K562 (cell line): ENCODE measurements at regions not wholly inside any gene's neighbourhood (a gene's known extent, or its start where the extent isn't known, plus 50 kb on each side); places are given as distances from the start of the nearest gene placed in this dataset.

Source experiments
- EZH2 ChIP-seq: IDR thresholded peaks from 2 replicates; pipeline ENCODE4 v1.6.1; 2012; ENCODE audit warnings: low read depth, mild to moderate bottlenecking, inconsistent platforms, low read length, borderline replicate concordance
- FOS ChIP-seq: IDR thresholded peaks from 3 replicates; pipeline ENCODE4 v1.6.1; 2011; ENCODE audit not compliant: insufficient read length; ENCODE audit errors: extremely low read depth
- KDM1A ChIP-seq, 2 experiments: fragments of 450-650 bp; IDR thresholded peaks; 2 replicates each; pipeline ENCODE4 v1.6.1; 2016; ENCODE audit warnings: mild to moderate bottlenecking in 2 of 2
- RBBP5 ChIP-seq: fragments of 200-600 bp; sonication (generic); IDR thresholded peaks from 2 replicates; pipeline ENCODE4 v1.6.1; 2012; ENCODE audit warnings: borderline replicate concordance, mild to moderate bottlenecking, low read length, control low read depth, inconsistent platforms; ENCODE audit not compliant: insufficient read depth, poor library complexity, severe bottlenecking
- SMAD4 ChIP-seq: fragments of 250-450 bp; sonication (Bioruptor Pico); conservative IDR thresholded peaks from 2 replicates; pipeline ENCODE4 v1.8.0; 2021; ENCODE audit warnings: inconsistent platforms, mild to moderate bottlenecking, moderate library complexity
- TAF1 ChIP-seq: IDR thresholded peaks from 2 replicates; pipeline ENCODE4 v1.6.1; 2011; ENCODE audit warnings: mild to moderate bottlenecking, low read length, moderate library complexity; ENCODE audit not compliant: insufficient read depth, control insufficient read depth, severe bottlenecking; ENCODE audit errors: extremely low read depth
- ZNF311 ChIP-seq: fragments of 250-450 bp; sonication (Bioruptor Pico); IDR thresholded peaks from 2 replicates; pipeline ENCODE4 v1.4.0; 2020; ENCODE audit warnings: mild to moderate bottlenecking, moderate library complexity
- ZNF707 ChIP-seq: fragments of 250-450 bp; sonication (Bioruptor Pico); conservative IDR thresholded peaks from 2 replicates; pipeline ENCODE4 v1.8.0; 2022; ENCODE audit warnings: inconsistent platforms, mild to moderate bottlenecking, moderate library complexity
- TF ChIP-seq, protein P1 (sequence below): sonication (generic); formaldehyde crosslinking; IDR thresholded peaks from 2 replicates; pipeline ENCODE4 v1.8.0; 2022; ENCODE audit warnings: missing genetic modification reagents, mild to moderate bottlenecking, borderline replicate concordance
- TF ChIP-seq, protein P2 (sequence below): sonication (generic); formaldehyde crosslinking; IDR thresholded peaks from 2 replicates; pipeline ENCODE4 v1.8.1; 2022; ENCODE audit warnings: missing genetic modification reagents

DNA sequence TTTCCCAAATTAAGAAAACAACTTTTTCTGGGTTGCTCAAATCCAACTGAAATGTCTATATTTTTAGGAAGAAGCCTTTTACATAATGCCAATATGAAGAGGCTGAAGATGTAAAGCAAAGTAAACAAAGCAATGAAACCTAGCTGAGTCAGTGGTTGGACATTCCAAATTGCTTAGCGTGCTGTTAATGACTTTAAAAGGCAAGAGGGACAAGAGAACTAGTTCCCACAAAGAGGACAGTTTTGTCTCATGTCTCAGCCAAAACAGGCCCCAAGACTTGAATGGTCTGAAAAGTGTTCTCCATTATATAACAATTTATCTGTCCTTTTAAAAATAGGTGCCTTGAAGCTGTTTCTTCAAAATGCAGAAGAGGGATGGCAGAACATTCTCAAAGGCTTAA is 407.0 kb downstream of the ENC1 start:
- TF ChIP-seq, protein P1, sequence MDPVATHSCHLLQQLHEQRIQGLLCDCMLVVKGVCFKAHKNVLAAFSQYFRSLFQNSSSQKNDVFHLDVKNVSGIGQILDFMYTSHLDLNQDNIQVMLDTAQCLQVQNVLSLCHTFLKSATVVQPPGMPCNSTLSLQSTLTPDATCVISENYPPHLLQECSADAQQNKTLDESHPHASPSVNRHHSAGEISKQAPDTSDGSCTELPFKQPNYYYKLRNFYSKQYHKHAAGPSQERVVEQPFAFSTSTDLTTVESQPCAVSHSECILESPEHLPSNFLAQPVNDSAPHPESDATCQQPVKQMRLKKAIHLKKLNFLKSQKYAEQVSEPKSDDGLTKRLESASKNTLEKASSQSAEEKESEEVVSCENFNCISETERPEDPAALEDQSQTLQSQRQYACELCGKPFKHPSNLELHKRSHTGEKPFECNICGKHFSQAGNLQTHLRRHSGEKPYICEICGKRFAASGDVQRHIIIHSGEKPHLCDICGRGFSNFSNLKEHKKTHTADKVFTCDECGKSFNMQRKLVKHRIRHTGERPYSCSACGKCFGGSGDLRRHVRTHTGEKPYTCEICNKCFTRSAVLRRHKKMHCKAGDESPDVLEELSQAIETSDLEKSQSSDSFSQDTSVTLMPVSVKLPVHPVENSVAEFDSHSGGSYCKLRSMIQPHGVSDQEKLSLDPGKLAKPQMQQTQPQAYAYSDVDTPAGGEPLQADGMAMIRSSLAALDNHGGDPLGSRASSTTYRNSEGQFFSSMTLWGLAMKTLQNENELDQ, result no peak
- TF ChIP-seq SMAD4 (CRISPR knock-in tag) (no peak), KDM1A (IDR thresholded peaks at IDR 0.05) (no peak), RBBP5 (no peak), EZH2 (no peak), ZNF311 (no peak), ZNF707 (no peak), TAF1 (no peak), FOS (no peak)
- TF ChIP-seq, protein P2, sequence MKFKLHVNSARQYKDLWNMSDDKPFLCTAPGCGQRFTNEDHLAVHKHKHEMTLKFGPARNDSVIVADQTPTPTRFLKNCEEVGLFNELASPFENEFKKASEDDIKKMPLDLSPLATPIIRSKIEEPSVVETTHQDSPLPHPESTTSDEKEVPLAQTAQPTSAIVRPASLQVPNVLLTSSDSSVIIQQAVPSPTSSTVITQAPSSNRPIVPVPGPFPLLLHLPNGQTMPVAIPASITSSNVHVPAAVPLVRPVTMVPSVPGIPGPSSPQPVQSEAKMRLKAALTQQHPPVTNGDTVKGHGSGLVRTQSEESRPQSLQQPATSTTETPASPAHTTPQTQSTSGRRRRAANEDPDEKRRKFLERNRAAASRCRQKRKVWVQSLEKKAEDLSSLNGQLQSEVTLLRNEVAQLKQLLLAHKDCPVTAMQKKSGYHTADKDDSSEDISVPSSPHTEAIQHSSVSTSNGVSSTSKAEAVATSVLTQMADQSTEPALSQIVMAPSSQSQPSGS (CRISPR knock-in tag), result no peak
